Stimulated activated CD4-positive, alpha-beta T cell treated with anti-CD3 and anti-CD28 coated beads, TNF-alpha, amount 100 ng/mL, for 48 hours (primary cell): ENCODE measurements at regions not wholly inside any gene's neighbourhood (a gene's known extent, or its start where the extent isn't known, plus 50 kb on each side); places are given as distances from the start of the nearest gene placed in this dataset.

Experiments used
- DNase-seq, 3 donors: peaks; one replicate each; pipeline ENCODE4 v3.0.0-alpha.2; 2020; ENCODE audit warnings: low read depth in 3 of 3

GRCh38 chr2:122390406-122390805 is 635.0 kb downstream of the TSN start:
- no peak for DNase-seq

GRCh38 chr2:122391726-122392125 is 636.3 kb downstream of the TSN start:
- no peak for DNase-seq

GRCh38 chr2:122395687-122396086 is 640.2 kb downstream of the TSN start:
- no peak for DNase-seq

GRCh38 chr2:122411231-122411630 is 655.8 kb downstream of the TSN start:
- DNase-seq: no peak

- DNase-seq: no peak
These were observed 656.9 kb downstream of the TSN start for GRCh38 chr2:122412360-122412759.

GRCh38 chr2:122414902-122415301 is 659.5 kb downstream of the TSN start:
- no peak for DNase-seq

- DNase-seq: no peak
These were observed 661.7 kb downstream of the TSN start for GRCh38 chr2:122417114-122417513.

- DNase-seq: no peak
These were observed 666.3 kb downstream of the TSN start for GRCh38 chr2:122421775-122422174.

GRCh38 chr2:122422384-122422991 is 667.0 kb downstream of the TSN start:
- no peak for DNase-seq

GRCh38 chr2:122423934-122424333 is 668.5 kb downstream of the TSN start:
- DNase-seq: no peak

GRCh38 chr2:122433123-122433754 is 677.8 kb downstream of the TSN start:
- DNase-seq: no peak

- DNase-seq: no peak
These were observed 689.6 kb downstream of the TSN start for GRCh38 chr2:122445003-122445402.

GRCh38 chr2:122446761-122447160 is 691.3 kb downstream of the TSN start:
- no peak for DNase-seq

- DNase-seq: no peak
These were observed 691.8 kb downstream of the TSN start for GRCh38 chr2:122447237-122447636.

- no peak for DNase-seq
These were observed 695.6 kb downstream of the TSN start for GRCh38 chr2:122451040-122451439.

GRCh38 chr2:122451697-122452096 is 696.2 kb downstream of the TSN start:
- no peak for DNase-seq

GRCh38 chr2:122469147-122469546 is 713.7 kb downstream of the TSN start:
- DNase-seq: no peak

GRCh38 chr2:122471753-122472152 is 716.3 kb downstream of the TSN start:
- no peak for DNase-seq

- DNase-seq: no peak
These were observed 722.7 kb downstream of the TSN start for GRCh38 chr2:122478117-122478516.

- no peak for DNase-seq
These were observed 723.3 kb downstream of the TSN start for GRCh38 chr2:122478771-122479170.

- DNase-seq: no peak
These were observed 725.2 kb downstream of the TSN start for GRCh38 chr2:122480501-122481243.

GRCh38 chr2:122481244-122481622 is 725.8 kb downstream of the TSN start:
- DNase-seq: no peak

- DNase-seq: no peak
These were observed 726.3 kb downstream of the TSN start for GRCh38 chr2:122481717-122482116.
